ENCODE measurements at regions not wholly inside any gene's neighbourhood (a gene's known extent, or its start where the extent isn't known, plus 50 kb on each side); places are given as distances from the start of the nearest gene placed in this dataset.

- no peak overlapping the region for H3K4me3 ChIP-seq (ENCODE audit: low read depth, poor library complexity, severe bottlenecking)
- intact Hi-C loops (cut with DNase I; ENCODE audit: low total_unique reads), result no loop called here
- WGBS, 2 donors, result 68 to 71% methylated on average over 11 of the region's 11 CpGs
- DNase-seq (ENCODE audit: low spot score in 2 of 2), result no peak
- TF ChIP-seq POLR2A (IDR thresholded peaks at IDR 0.05), result no peak
- TF ChIP-seq, protein P1, sequence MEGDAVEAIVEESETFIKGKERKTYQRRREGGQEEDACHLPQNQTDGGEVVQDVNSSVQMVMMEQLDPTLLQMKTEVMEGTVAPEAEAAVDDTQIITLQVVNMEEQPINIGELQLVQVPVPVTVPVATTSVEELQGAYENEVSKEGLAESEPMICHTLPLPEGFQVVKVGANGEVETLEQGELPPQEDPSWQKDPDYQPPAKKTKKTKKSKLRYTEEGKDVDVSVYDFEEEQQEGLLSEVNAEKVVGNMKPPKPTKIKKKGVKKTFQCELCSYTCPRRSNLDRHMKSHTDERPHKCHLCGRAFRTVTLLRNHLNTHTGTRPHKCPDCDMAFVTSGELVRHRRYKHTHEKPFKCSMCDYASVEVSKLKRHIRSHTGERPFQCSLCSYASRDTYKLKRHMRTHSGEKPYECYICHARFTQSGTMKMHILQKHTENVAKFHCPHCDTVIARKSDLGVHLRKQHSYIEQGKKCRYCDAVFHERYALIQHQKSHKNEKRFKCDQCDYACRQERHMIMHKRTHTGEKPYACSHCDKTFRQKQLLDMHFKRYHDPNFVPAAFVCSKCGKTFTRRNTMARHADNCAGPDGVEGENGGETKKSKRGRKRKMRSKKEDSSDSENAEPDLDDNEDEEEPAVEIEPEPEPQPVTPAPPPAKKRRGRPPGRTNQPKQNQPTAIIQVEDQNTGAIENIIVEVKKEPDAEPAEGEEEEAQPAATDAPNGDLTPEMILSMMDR (IDR thresholded peaks at IDR 0.05), result no peak
These were observed 96.2 kb downstream of the BBS10 start for GRCh38 chr12:76252031-76252430.

DNA sequence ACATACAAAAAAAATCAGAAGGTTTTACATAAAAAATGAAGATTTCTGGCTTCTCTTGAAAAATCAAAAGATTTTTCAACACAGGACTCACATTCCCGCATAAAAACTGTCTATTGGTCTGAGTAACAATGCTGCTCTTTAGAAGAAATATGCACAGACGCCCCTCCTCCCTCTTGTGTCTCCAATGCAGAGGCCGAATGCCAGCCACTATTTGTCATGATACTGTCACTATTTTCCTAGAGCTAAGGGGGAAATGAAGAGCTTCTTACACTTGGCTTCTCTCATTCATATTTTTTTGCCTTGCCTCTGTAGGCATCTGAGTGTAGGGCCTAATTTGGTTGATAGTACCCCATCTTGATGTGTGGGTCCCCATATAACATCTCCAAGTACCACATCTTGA lies 98.0 kb downstream of the BBS10 start:
- WGBS, 2 donors, result 73% methylated on average over 3 of the region's 3 CpGs

GRCh38 chr12:76249501-76249900 lies 98.7 kb downstream of the BBS10 start:
- H3K4me3 ChIP-seq (ENCODE audit: low read depth, poor library complexity, severe bottlenecking), result no peak overlapping the region
- DNase-seq (ENCODE audit: low spot score in 2 of 2), result no peak
- intact Hi-C loops (cut with DNase I; ENCODE audit: low total_unique reads), result no loop called here
- TF ChIP-seq, protein P1 (IDR thresholded peaks at IDR 0.05), result no peak
- no peak for TF ChIP-seq POLR2A (IDR thresholded peaks at IDR 0.05)
- WGBS, 2 donors, result 74 to 77% methylated on average over 2 of the region's 2 CpGs

More for the DNA sequence above, 98.0 kb downstream of the BBS10 start:
- no peak for TF ChIP-seq POLR2A (IDR thresholded peaks at IDR 0.05)
- TF ChIP-seq, protein P1 (IDR thresholded peaks at IDR 0.05), result no peak
- intact Hi-C loops (cut with DNase I; ENCODE audit: low total_unique reads), result no loop called here
- no peak overlapping the region for H3K4me3 ChIP-seq (ENCODE audit: low read depth, poor library complexity, severe bottlenecking)
- no peak for DNase-seq (ENCODE audit: low spot score in 2 of 2)

GRCh38 chr12:76247992-76248391 lies 100.2 kb downstream of the BBS10 start:
- 79 to 94% methylated on average over 1 of the region's 1 CpG for WGBS, 2 donors
- TF ChIP-seq, protein P1 (IDR thresholded peaks at IDR 0.05), result no peak
- TF ChIP-seq POLR2A (IDR thresholded peaks at IDR 0.05), result no peak
- intact Hi-C loops (cut with DNase I; ENCODE audit: low total_unique reads), result no loop called here
- no peak for DNase-seq (ENCODE audit: low spot score in 2 of 2)
- H3K4me3 ChIP-seq (ENCODE audit: low read depth, poor library complexity, severe bottlenecking), result no peak overlapping the region

DNA sequence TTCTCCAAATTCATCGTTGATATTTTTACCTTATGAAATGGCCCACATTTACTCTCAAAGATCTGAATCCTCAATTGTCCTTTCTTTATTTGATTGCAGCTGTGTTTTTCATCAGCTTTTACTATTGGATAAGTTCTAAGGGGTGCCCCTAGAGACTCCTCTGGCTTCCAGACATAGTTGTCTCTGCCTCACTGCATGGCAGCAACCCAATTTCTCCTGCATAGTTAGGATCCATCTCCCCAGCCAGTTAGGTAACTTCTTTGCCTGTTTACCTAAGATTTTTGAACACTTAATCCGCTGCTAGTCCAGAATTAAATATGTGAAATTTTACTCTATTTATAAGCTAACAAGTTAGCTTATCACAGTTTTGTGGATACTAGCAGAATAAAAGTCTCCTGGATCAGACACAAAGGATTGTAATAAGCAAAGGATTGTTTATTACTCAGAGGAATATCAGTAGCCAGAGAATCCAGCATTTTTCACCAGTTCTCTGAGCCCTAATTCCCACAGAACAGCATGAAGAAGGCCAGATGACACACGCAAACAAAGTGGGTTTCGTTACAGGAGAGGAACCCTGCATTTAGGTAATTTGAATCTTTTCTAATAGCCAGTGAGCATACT lies 101.1 kb downstream of the BBS10 start:
- TF ChIP-seq, protein P1 (IDR thresholded peaks at IDR 0.05), result no peak
- no peak for TF ChIP-seq POLR2A (IDR thresholded peaks at IDR 0.05)
- no peak for DNase-seq (ENCODE audit: low spot score in 2 of 2)
- no peak overlapping the region for H3K4me3 ChIP-seq (ENCODE audit: low read depth, poor library complexity, severe bottlenecking)
- intact Hi-C loops (cut with DNase I; ENCODE audit: low total_unique reads), result no loop called here
- WGBS, 2 donors, result 64 to 70% methylated on average over 4 of the region's 4 CpGs

DNA sequence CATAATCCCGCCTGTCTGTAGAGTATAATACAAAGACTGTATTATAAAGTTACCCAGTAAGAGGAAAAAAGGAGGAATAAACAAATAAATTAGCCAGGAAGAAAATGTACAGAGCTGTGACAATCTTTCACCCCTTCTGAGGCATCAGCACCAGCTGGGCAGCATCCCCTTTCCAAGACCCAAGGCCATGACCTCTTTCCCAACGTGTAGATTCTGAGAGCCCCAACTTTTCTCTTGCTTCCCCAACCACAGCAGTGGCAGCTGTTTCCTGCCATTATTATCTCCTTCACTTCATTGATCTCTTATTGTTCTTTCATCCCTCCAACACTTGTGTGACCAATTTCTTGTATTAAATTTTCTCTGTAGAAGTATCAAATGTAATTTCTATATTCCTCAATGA lies 101.6 kb downstream of the BBS10 start:
- DNase-seq (ENCODE audit: low spot score in 2 of 2), result no peak
- TF ChIP-seq POLR2A (IDR thresholded peaks at IDR 0.05), result no peak
- TF ChIP-seq, protein P1 (IDR thresholded peaks at IDR 0.05), result no peak
- 63 to 65% methylated on average over 2 of the region's 2 CpGs for WGBS, 2 donors
- intact Hi-C loops (cut with DNase I; ENCODE audit: low total_unique reads), result no loop called here
- H3K4me3 ChIP-seq (ENCODE audit: low read depth, poor library complexity, severe bottlenecking), result no peak overlapping the region

Data from lower leg skin (tissue), 4 donors.